Embryonic facial prominence (tissue), 1 donor: ENCODE measurements at regions not wholly inside any gene's neighbourhood (a gene's known extent, or its start where the extent isn't known, plus 50 kb on each side); places are given as distances from the start of the nearest gene placed in this dataset.
"Not testable (repeated sequence)": the region's sequence is repeated elsewhere in the genome, so short reads cannot be mapped to it uniquely, and the experiment has no call there.

ENCODE experiments used
- DNase-seq: peaks from one replicate; pipeline ENCODE4 v3.0.0-alpha.2; 2016; ENCODE audit errors: extremely low spot score

- DNase-seq: no peak
These were observed 1214.0 kb downstream of the ROBO2 start for GRCh38 chr3:78253860-78254259.

DNA sequence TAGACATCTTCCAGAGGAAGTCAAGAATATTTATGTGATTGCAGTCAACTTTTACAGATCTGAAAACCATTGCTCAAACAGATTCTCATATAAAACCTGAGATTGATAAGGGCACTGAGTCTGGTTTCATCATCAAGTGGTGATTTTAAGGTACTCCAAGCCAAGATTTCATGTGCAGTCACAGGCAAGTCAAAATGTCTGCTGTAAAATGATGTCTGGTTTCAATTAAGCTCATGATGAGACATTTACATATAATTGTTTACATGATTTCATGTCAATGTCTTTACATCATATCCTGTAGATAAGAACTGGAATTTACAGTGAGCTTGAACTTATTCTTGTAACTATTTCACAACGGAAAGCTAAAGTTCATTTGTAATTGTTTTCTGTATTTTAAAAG, 1215.5 kb downstream of the ROBO2 start:
- DNase-seq: peak; percentile 16

DNA sequence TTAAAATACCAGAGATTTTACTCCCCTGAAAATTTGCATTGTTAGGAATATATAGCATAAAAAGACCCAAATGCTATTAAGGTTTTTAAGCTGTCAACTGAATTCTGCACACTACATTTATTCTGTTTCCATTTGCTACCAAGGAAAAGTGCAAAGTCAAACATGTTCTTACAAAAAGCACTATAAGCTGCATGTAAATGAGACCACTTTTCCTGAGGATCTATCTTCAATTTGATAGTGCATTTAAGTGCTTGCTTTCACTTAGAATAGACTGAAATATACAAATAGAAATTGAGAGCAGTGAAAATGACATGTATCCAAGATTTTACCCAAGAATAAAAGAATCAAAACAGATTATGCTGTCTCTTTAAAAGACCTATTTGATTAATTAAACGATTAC, 1216.2 kb downstream of the ROBO2 start:
- no peak for DNase-seq

- no peak for DNase-seq
These were observed 1218.1 kb downstream of the ROBO2 start for GRCh38 chr3:78257951-78258530.

- no peak for DNase-seq
These were observed 1218.9 kb downstream of the ROBO2 start for GRCh38 chr3:78258798-78259197.

DNA sequence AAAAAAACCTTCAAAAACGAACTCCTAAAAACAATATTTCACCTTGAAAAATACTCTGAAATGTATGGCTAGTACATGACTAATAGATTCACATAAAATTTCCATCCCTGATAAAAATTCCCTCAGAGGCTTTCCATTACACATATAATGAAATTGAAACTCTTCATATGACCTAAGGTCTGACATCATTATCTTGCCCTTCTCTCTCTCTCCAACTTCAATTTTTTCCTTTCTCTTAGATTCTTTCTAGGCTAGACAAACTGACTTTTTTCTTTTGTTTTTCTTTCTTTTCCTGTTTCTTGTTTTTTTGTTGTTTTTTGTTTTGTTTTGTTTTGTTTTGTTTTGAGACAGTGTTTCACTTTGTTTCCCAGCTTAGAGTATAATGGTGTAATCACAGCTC, 1220.5 kb downstream of the ROBO2 start:
- no peak for DNase-seq

- DNase-seq: not testable (repeated sequence)
These were observed 1226.7 kb downstream of the ROBO2 start for GRCh38 chr3:78266550-78266949.

- no peak for DNase-seq
These were observed 1227.3 kb downstream of the ROBO2 start for GRCh38 chr3:78267235-78267634.

- no peak for DNase-seq
These were observed 1228.2 kb downstream of the ROBO2 start for GRCh38 chr3:78268087-78268486.

DNA sequence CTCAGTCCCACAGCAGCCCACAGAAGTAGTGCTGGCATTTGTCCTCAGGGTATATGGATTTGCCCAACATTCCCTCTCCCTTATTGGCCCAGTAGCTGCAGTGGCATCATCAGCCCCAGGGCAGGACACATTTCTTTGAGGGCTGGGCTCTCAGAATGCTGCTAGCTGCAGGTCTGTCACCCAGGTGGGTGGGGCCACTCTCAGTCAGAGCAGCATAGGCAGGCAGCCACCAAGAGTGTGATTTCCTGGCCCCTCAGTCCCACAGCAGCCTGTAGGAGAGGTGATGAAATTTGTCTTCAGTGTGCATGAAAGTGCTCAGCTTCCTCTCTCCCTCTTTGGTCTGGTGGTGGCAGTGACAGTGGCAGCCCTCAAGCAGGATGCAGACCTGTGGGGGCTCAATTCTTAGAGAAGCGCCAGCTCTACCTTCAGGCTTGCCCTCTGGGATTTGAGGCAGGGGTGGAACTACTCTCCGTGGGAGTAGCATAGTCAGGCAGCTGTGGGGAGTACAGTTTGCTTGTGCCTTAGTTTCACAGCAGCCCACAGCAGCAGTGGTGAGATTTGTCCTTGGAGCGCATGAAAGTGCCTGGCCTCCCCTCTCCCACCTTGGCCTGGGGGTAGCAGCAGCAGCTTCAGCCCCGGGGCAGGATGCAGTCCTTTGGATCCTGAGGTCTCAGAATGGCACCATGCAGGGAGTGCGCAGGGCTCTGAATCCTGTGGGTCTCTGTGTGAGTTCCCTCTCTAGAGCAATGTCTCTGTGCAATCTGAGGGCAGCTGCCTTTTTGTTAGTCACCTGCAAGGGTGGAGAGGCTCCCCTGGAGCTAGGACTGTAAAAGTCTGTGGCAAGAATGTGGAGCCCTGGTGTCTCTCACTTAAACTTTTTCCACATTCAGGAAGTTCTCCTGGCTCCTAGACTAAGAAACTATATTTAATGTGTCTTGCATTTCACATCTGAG, 1229.1 kb downstream of the ROBO2 start:
- DNase-seq: no peak

GRCh38 chr3:78273326-78273725, 1233.4 kb downstream of the ROBO2 start:
- DNase-seq: no peak

- DNase-seq: no peak
These were observed 1234.7 kb downstream of the ROBO2 start for GRCh38 chr3:78274475-78275065.

DNA sequence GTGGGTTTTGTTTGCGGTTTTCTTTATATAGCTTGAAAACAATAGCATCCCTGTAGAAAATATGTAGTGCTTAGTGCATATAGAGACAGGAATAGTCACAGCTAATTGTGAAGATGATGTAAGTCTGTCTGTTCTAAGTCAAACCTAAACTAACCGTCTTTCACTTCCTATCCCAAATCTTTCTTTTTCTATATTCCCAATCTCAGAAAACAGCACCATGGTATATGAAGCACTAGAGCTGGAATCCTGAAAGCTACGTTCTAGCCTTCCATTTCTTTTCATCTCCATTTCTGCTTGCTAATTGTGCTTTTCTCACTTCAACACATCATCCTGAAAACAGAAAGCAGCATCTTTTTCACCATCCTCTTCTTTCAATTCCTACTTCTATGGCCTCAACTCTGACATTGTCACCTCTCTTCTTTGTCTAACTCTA, 1235.5 kb downstream of the ROBO2 start:
- DNase-seq: no peak

GRCh38 chr3:78277220-78277619, 1237.3 kb downstream of the ROBO2 start:
- DNase-seq: no peak

- DNase-seq: no peak
These were observed 1237.9 kb downstream of the ROBO2 start for GRCh38 chr3:78277801-78278200.

DNA sequence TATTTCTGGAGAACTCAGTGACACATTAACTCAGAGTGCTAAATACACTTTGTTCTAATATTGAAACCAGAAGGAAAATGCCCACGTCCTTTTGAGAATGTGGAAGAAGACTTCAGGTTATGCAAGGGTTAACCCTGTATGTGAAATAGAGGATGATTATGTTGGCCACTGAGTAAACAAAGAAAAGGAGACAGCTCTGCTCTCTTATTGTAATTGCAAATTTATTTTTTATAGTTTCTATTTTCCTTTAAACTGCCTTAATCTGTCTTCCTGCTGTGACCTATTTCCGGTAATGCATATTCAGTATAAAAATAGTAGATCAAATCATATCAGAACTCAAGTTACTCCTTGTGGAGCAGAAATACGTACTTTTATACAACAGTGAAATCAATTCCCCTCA, 1239.2 kb downstream of the ROBO2 start:
- DNase-seq: no peak

- no peak for DNase-seq
These were observed 1241.5 kb downstream of the ROBO2 start for GRCh38 chr3:78281381-78281780.

DNA sequence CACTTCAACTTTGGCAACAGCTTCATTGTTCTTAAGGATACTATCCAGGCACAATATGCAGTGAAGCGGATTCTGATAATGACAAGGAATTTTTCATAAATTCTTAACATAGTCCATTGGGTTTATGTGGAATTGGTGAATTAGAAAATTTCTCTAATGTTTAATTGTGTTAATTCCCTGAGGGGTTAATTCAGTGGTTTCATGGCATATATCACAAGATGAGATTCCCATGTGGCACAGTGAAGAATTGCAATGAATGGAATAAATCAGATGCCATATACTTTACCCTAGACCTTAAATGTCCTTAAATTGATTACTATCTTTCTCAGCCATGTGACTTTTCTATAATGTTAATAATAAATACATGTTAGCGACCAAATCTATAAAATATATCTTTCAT, 1244.1 kb downstream of the ROBO2 start:
- no peak for DNase-seq

GRCh38 chr3:78285032-78285728, 1245.3 kb downstream of the ROBO2 start:
- no peak for DNase-seq

DNA sequence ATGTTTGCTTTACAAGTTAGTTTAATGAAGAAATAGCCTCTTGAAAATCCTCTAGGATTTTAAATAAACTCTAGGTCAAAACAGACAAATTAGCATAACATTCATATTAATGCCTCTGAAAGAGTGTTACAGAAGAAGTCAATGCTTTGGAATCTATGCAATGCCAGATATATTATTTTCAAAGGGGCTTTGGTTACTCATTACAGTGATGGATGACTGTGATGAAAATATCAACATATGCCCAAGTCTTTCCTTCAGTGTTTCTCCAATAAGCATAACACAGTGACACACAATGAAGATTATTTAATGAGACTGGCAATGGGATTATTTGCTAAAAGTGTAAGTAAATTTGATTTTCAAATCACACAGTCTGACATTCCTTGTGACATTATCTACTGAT, 1247.2 kb downstream of the ROBO2 start:
- no peak for DNase-seq

DNA sequence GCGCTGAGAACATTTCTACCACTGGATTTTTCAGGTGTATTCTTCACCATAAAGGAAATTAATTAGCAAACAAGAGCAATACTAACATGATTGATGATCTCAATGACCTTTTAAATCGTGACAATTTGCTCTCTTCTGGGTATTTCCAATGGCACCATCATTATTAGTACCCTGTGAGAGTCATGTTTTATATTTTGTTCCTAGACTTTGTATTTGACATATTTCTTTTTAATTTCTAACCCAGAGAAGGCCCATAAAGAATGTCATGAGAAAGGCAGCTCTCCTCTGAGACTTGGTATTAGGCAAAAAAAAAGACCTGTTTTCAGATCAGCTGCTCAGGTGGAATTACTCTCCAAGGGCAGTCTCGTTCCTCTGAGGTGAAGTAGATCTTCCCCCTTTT, 1253.4 kb downstream of the ROBO2 start:
- no peak for DNase-seq

DNA sequence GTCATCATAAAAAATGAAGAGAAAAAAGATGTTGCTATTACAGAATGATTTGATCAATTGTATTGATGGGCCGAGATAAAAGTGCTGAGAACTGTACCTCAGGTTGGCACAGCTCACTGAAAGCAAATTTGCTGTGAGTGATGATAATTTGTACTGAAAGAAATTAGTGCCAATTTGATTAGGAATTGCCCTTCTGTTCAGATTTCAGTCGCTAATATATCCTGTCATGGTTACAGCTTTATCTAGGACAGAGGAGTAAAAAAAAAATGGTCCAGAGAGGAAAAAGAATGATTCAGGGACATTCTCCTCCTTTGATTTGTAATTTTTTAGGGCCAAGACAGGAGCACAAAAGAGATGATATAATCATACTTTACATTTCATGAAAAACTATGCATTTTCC, 1264.2 kb downstream of the ROBO2 start:
- DNase-seq: no peak
